HG02642 (cell line): ENCODE measurements at regions not wholly inside any gene's neighbourhood (a gene's known extent, or its start where the extent isn't known, plus 50 kb on each side); places are given as distances from the start of the nearest gene placed in this dataset.

ENCODE experiments used
- ATAC-seq: cut with Tn5 transposase; IDR thresholded peaks from one replicate; pipeline ENCODE4 v1.9.1; 2021; ENCODE audit warnings: mild to moderate bottlenecking; ENCODE audit not compliant: unreplicated experiment, poor library complexity

DNA sequence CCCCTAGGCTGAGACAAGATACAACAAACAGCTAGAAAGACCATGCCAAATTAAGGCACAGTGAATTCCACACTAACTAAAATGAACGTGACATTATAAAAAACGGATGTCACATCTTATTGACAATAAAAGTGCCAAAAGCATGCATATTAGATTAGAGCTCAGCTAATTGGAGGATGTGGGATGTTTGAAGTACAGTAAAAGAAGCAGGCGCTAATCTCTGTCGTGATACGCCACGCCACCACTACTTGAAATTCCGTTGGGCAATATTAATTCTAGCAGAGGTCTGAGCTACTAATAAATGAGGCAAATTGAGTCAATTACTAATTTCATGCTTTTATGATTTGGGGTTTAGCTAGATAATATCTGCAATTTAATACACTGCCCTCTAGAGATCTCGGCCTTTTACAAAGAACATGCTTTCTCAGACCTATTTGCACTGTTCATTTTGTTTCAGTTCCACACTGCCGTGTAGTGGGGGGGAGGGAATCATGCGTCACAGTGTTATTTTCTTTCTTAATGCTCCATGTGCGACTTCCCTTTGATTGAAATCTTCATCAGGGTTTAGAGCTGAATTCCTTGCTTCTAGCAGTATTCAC, 52.9 kb upstream of the ROBO2 start:
- no peak for ATAC-seq
